AG04449 (cell line): ENCODE measurements at regions not wholly inside any gene's neighbourhood (a gene's known extent, or its start where the extent isn't known, plus 50 kb on each side); places are given as distances from the start of the nearest gene placed in this dataset.

Experiments
- CTCF ChIA-PET: fragments of 350-600 bp; formaldehyde crosslinking; extraction: SDS; loops from one replicate; lab custom pipeline; 2021; ENCODE audit warnings: antibody characterized with exemption; lab: Yijun Ruan, JAX
- POLR2A ChIA-PET: fragments of 400-600, 350-600 bp; formaldehyde crosslinking; extraction: SDS; loops from one replicate; lab custom pipeline; 2020; ENCODE audit warnings: antibody characterized with exemption, inconsistent platforms; lab: Yijun Ruan, JAX
- DNase-seq: peaks from one replicate; pipeline ENCODE4 v3.0.0-alpha.2; 2010; ENCODE audit warnings: low read depth, low spot score
- H3K4me3 ChIP-seq: 2 replicates; pipeline ENCODE4 v1.5.1; 2011; ENCODE audit warnings: low read depth, mild to moderate bottlenecking, control low read depth, low read length
- TF ChIP-seq, protein P1 (sequence below): IDR thresholded peaks from one replicate; pipeline ENCODE4 v1.5.1; 2011; ENCODE audit warnings: mild to moderate bottlenecking, moderate library complexity, low read length, control low read depth, inconsistent platforms; ENCODE audit not compliant: insufficient read depth; ENCODE audit errors: missing control alignments

DNA sequence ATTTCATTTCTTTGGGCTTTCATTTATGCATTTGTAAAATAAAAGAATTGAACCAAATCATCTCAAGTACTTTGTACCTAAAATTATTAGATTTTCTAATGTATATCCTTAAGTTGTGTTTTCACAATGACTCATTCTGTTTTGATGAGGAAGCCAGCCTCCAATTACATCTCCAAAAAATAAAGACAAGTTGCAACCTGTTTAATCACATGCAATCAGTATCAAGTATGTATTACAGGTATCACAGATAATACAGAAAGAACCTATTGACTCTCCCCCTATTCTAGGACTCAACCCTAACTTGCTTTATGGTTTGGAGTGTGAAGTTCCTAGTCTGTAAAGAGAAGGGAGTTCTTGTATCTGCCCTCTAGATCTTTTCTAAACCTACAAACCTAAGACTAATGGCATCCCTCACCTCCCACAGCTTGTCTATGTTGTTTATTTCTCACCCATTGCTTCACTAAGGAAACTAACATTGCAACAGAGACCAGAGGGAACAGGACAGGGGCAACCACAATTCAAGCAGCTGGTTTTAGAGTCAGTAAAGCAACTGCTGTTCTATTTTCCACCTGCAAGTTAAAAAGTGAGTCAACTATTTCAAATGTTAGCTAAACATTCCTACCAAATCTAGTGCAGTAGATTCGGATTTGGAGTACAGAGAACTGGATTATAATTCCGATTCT lies 141.1 kb upstream of the ETAA1 start:
- ChIA-PET CTCF (interaction anchor here (1.0 to 1.5 kb wide), 3 partner anchors 22 to 828 kb away, joined by 3 to 4 read pairs (median 3); no protein-coding TSS in a partner anchor), POLR2A (interaction anchor here (1.5 kb wide), 1 partner anchor 818 kb away, joined by 3 read pairs; no protein-coding TSS in a partner anchor)
- TF ChIP-seq, protein P1, sequence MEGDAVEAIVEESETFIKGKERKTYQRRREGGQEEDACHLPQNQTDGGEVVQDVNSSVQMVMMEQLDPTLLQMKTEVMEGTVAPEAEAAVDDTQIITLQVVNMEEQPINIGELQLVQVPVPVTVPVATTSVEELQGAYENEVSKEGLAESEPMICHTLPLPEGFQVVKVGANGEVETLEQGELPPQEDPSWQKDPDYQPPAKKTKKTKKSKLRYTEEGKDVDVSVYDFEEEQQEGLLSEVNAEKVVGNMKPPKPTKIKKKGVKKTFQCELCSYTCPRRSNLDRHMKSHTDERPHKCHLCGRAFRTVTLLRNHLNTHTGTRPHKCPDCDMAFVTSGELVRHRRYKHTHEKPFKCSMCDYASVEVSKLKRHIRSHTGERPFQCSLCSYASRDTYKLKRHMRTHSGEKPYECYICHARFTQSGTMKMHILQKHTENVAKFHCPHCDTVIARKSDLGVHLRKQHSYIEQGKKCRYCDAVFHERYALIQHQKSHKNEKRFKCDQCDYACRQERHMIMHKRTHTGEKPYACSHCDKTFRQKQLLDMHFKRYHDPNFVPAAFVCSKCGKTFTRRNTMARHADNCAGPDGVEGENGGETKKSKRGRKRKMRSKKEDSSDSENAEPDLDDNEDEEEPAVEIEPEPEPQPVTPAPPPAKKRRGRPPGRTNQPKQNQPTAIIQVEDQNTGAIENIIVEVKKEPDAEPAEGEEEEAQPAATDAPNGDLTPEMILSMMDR: no peak
- DNase-seq: peak; percentile 65
- H3K4me3 ChIP-seq: no peak overlapping the region

DNA sequence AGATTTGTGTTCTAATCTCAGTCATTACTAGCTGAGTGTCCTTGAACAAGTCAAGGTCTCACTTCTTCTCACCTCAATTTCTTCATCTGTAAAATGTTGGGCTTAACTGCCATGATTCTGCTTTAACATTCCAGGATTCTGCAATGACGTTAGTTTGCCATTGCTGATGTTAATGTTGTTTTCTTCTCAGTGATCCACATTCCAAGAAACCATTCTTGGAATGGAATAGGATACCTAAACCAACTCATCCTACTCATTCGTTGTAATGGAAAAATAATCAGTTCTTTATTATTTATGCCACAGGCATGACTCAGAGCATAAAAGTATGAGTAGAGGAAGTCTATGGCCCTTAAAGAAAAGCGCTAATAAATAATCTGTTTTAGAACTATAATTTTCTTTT lies 140.2 kb upstream of the ETAA1 start:
- CTCF ChIA-PET: interaction anchor here (1.2 to 1.5 kb wide), 2 partner anchors 23 to 394 kb away, joined by 3 read pairs; no protein-coding TSS in a partner anchor
- no peak overlapping the region for H3K4me3 ChIP-seq
- TF ChIP-seq, protein P1: no peak
- peak; percentile 91 for DNase-seq
- POLR2A ChIA-PET: interaction anchor here (1.5 kb wide), 1 partner anchor 818 kb away, joined by 3 read pairs; no protein-coding TSS in a partner anchor

DNA sequence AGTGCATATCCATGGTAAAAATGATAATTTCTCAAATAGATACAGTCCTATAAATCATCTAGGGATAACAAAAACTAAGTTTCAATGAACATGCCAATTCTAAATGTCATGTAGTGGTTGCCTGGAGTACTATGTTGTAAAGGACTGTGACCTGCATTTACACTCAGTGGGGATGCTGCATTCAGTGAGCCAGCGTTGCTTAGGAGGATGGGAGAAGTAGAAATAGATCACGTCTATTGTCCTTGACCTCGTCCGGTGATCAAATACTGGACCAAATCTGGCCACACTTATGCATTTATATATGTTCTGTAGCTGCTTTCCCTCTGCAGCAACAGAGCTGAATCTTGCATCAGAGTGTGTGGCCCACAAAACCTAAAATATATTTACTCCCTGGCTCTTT lies 139.0 kb upstream of the ETAA1 start:
- TF ChIP-seq, protein P1: no peak
- H3K4me3 ChIP-seq: no peak overlapping the region
- DNase-seq: no peak
- ChIA-PET POLR2A (no interaction called here), CTCF (no interaction called here)

DNA sequence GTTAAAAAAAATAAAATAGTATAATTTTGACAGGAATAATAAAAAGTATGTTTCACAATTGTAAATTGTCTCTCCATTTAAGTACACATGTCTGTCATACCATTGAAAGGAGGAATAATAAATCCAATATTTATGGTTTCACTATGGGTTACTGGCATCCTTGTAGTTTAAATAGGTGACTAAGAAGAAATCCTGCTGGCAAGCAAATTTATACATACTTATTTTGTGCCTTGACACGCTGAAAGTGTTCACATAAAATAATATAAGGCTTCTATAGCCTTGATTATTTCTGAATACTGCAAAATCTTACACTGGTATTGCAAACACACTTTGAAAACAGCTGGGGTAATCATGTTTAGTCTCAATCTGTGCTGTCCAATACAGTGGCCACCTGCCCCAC lies 138.3 kb upstream of the ETAA1 start:
- no peak overlapping the region for H3K4me3 ChIP-seq
- ChIA-PET CTCF (no interaction called here), POLR2A (no interaction called here)
- TF ChIP-seq, protein P1: no peak
- no peak for DNase-seq

DNA sequence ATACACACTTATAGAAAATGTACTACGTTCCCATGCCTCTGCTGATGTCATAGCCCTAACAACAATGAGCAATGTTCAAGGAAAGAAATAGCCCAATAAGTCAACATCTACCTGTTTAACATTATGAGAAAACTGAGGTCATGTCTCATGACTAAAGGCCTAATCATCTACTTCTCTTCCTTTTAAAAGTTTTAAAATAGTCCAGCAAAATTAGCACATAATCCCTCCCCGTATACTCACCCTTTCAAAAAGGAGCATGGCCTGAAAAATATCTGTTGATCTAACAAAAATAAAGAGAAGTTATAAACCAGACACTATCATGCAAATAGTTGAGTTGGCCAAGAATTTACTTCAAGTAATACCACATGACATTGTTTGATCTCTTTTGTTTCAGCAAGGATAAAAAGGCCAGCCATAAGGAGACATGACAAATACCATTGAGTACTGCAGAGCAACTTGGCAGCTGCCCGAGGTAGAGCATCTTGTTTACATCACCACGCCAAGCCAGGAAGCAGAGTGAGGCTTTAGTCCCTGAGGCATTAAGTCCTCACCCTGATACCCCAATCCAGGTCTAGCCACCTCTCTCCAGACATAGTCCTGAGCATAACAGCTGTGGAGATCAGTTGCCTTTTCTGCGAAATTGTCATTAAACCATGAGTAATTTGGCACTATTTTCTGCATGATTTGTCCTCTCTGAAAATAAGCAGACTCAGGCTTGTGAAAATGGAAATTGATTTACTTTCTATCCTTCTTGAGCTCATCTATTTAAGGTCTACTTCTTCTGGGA lies 137.4 kb upstream of the ETAA1 start:
- ChIA-PET CTCF (interaction anchor here (1.2 kb wide), 1 partner anchor 11 kb away, joined by 4 read pairs; no protein-coding TSS in a partner anchor), POLR2A (interaction anchor here (1.2 to 2.2 kb wide), 6 partner anchors 12 to 826 kb away, joined by 3 to 7 read pairs (median 6); partner anchors contain the start of gene MEIS1)
- H3K4me3 ChIP-seq: no peak overlapping the region; the same call in 1 of the 2 replicates
- TF ChIP-seq, protein P1: no peak
- DNase-seq: peak; percentile 73
